HCT116 (cell line): ENCODE measurements at regions not wholly inside any gene's neighbourhood (a gene's known extent, or its start where the extent isn't known, plus 50 kb on each side); places are given as distances from the start of the nearest gene placed in this dataset.

Experiments
- CEBPB ChIP-seq: IDR thresholded peaks from 2 replicates; pipeline ENCODE4 v1.6.1; 2012; ENCODE audit warnings: low read depth
- CTCF ChIP-seq, 3 experiments: fragments of 200-600 bp in 1 of 3; sonication (generic) in 1 of 3; IDR thresholded peaks in 2 of 3; conservative IDR thresholded peaks in 1 of 3; 2 replicates each; pipeline ENCODE4 v1.5.1; 2012 to 2017; ENCODE audit warnings: low read depth in 2 of 3, low read length in 2 of 3, antibody characterized with exemption in 1 of 3, borderline replicate concordance in 1 of 3, control low read depth in 1 of 3, mild to moderate bottlenecking in 1 of 3, mixed read lengths in 1 of 3, mixed run types in 1 of 3, moderate library complexity in 1 of 3; ENCODE audit not compliant: insufficient read depth in 1 of 3
- ELF1 ChIP-seq: IDR thresholded peaks from 2 replicates; pipeline ENCODE4 v1.6.1; 2012; ENCODE audit warnings: low read depth, borderline replicate concordance
- SP1 ChIP-seq: IDR thresholded peaks from 2 replicates; pipeline ENCODE4 v1.6.1; 2012; ENCODE audit warnings: low read depth
- TF ChIP-seq, protein P1 (sequence below): IDR thresholded peaks from 2 replicates; pipeline ENCODE4 v1.6.1; 2012; ENCODE audit warnings: low read depth

- no peak for TF ChIP-seq CTCF (IDR thresholded peaks at IDR 0.05 in 2 of 3, conservative IDR thresholded peaks at IDR 0.05 in 1 of 3; ENCODE audit: borderline replicate concordance in 1 of 3, insufficient read depth in 1 of 3, low read depth in 2 of 3, low read length in 2 of 3)
- no peak for TF ChIP-seq SP1
- no peak for TF ChIP-seq ELF1
- TF ChIP-seq, protein P1, sequence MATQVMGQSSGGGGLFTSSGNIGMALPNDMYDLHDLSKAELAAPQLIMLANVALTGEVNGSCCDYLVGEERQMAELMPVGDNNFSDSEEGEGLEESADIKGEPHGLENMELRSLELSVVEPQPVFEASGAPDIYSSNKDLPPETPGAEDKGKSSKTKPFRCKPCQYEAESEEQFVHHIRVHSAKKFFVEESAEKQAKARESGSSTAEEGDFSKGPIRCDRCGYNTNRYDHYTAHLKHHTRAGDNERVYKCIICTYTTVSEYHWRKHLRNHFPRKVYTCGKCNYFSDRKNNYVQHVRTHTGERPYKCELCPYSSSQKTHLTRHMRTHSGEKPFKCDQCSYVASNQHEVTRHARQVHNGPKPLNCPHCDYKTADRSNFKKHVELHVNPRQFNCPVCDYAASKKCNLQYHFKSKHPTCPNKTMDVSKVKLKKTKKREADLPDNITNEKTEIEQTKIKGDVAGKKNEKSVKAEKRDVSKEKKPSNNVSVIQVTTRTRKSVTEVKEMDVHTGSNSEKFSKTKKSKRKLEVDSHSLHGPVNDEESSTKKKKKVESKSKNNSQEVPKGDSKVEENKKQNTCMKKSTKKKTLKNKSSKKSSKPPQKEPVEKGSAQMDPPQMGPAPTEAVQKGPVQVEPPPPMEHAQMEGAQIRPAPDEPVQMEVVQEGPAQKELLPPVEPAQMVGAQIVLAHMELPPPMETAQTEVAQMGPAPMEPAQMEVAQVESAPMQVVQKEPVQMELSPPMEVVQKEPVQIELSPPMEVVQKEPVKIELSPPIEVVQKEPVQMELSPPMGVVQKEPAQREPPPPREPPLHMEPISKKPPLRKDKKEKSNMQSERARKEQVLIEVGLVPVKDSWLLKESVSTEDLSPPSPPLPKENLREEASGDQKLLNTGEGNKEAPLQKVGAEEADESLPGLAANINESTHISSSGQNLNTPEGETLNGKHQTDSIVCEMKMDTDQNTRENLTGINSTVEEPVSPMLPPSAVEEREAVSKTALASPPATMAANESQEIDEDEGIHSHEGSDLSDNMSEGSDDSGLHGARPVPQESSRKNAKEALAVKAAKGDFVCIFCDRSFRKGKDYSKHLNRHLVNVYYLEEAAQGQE = no peak
- no peak for TF ChIP-seq CEBPB
Observed at GRCh38 chr3:182485301-182485700, 308.0 kb upstream of the ATP11B start.
